Upper lobe of left lung (tissue), 6 donors: ENCODE measurements at regions not wholly inside any gene's neighbourhood (a gene's known extent, or its start where the extent isn't known, plus 50 kb on each side); places are given as distances from the start of the nearest gene placed in this dataset.

Experiments used
- ATAC-seq, 2 donors: fragments of 200-7000 bp; cut with Tn5 transposase; one replicate each; pipeline ENCODE4 v1.9.1; 2022; ENCODE audit warnings: mild to moderate bottlenecking in 2 of 2, moderate library complexity in 2 of 2; ENCODE audit not compliant: low FRiP score in 2 of 2
- DNase-seq, 2 donors: peaks; one replicate each; pipeline ENCODE4 v3.0.0-alpha.2; 2019 to 2020
- H3K27ac ChIP-seq, 4 donors: fragments of 200-600 bp; sonication (generic); one replicate each; pipeline ENCODE4 v1.5.1; 2016 to 2019
- H3K27me3 ChIP-seq, 4 donors: fragments of 200-600 bp; sonication (generic); one replicate each; pipeline ENCODE4 v1.5.1; 2017 to 2019
- H3K36me3 ChIP-seq, 4 donors: fragments of 200-600 bp; sonication (generic); one replicate each; pipeline ENCODE4 v1.5.1; 2016 to 2019
- H3K4me1 ChIP-seq, 4 donors: fragments of 200-600 bp; sonication (generic); one replicate each; pipeline ENCODE4 v1.5.1; 2018 to 2019
- H3K4me3 ChIP-seq, 4 donors: fragments of 200-600 bp; sonication (generic); one replicate each; pipeline ENCODE4 v1.5.1; 2017 to 2019; ENCODE audit warnings: mild to moderate bottlenecking in 2 of 4, moderate library complexity in 1 of 4
- H3K9me3 ChIP-seq, 4 donors: fragments of 200-600 bp; sonication (generic); one replicate each; pipeline ENCODE4 v1.5.1; 2018 to 2019
- EP300 ChIP-seq, 4 donors: sonication (generic); formaldehyde crosslinking; IDR thresholded peaks; one replicate each; pipeline ENCODE4 v1.5.1; 2017; ENCODE audit warnings: antibody characterized with exemption in 4 of 4, control low read depth in 2 of 4
- POLR2A ChIP-seq, 4 donors: fragments of 450-650 bp; IDR thresholded peaks; one replicate each; pipeline ENCODE4 v1.5.1; 2016 to 2017; ENCODE audit warnings: antibody characterized with exemption in 4 of 4, mild to moderate bottlenecking in 2 of 4
- POLR2AphosphoS5 ChIP-seq, 2 donors: sonication (generic); formaldehyde crosslinking; IDR thresholded peaks; one replicate each; pipeline ENCODE4 v1.5.1; 2017; ENCODE audit warnings: antibody characterized with exemption in 2 of 2
- WGBS, 2 donors: methylation state at CpG; one replicate each; pipeline ENCODE4 v1.1.5; 2017 to 2018; 5-methylcytosine and 5-hydroxymethylcytosine counted together
- TF ChIP-seq, protein P1 (sequence below), 6 experiments: fragments of 450-650 bp in 4 of 6; fragments of 200-600 bp in 2 of 6; sonication (generic) in 2 of 6; IDR thresholded peaks; one replicate each; pipeline ENCODE4 v1.5.1; 2016 to 2019; ENCODE audit warnings: antibody characterized with exemption in 6 of 6
- donor health status: DM: no; HTN: no; CAD: no; lungs with moderate emphysema.
- donor health status: DM: no; HTN: yes; CAD: no; lungs with severe emphysema.

DNA sequence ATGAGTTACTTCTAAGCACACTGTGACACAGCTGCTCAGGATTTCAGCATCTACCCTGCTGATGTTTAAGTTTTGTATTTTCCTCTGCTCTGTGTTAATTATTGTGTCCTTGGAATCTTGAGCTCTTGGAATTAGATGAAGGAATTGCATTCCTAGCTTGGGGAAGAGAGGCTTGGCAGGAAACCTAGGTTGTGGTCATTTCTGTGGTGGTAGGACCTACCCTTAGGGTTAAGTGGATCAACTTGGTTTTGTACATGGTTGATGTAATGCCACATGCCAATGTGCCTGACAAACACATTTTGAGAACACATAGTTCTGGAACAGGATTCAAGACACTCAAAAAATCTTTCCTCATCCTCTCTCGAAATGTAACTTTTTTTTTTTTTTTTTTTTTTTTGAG lies 264.5 kb upstream of the MEX3C start:
- no peaks in the 10 kb centered on the region for H3K9me3 ChIP-seq
- no peak overlapping the region for H3K4me3 ChIP-seq
- H3K4me1 ChIP-seq, result no peaks in the 10 kb centered on the region
- no peaks in the 10 kb centered on the region for H3K36me3 ChIP-seq
- WGBS, 2 donors, result 75 to 80% methylated on average over 1 of the region's 1 CpG
- no peak for TF ChIP-seq EP300 (IDR thresholded peaks at IDR 0.05)
- TF ChIP-seq, protein P1, sequence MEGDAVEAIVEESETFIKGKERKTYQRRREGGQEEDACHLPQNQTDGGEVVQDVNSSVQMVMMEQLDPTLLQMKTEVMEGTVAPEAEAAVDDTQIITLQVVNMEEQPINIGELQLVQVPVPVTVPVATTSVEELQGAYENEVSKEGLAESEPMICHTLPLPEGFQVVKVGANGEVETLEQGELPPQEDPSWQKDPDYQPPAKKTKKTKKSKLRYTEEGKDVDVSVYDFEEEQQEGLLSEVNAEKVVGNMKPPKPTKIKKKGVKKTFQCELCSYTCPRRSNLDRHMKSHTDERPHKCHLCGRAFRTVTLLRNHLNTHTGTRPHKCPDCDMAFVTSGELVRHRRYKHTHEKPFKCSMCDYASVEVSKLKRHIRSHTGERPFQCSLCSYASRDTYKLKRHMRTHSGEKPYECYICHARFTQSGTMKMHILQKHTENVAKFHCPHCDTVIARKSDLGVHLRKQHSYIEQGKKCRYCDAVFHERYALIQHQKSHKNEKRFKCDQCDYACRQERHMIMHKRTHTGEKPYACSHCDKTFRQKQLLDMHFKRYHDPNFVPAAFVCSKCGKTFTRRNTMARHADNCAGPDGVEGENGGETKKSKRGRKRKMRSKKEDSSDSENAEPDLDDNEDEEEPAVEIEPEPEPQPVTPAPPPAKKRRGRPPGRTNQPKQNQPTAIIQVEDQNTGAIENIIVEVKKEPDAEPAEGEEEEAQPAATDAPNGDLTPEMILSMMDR (IDR thresholded peaks at IDR 0.05), result no peak
- no peak for TF ChIP-seq POLR2AphosphoS5 (IDR thresholded peaks at IDR 0.05)
- TF ChIP-seq POLR2A (IDR thresholded peaks at IDR 0.05), result no peak
- ATAC-seq (peak in 1 of 2 donors; percentile 63), DNase-seq (no peak)
- H3K27me3 ChIP-seq, result no peaks in the 10 kb centered on the region
- H3K27ac ChIP-seq, result no peak overlapping the region

DNA sequence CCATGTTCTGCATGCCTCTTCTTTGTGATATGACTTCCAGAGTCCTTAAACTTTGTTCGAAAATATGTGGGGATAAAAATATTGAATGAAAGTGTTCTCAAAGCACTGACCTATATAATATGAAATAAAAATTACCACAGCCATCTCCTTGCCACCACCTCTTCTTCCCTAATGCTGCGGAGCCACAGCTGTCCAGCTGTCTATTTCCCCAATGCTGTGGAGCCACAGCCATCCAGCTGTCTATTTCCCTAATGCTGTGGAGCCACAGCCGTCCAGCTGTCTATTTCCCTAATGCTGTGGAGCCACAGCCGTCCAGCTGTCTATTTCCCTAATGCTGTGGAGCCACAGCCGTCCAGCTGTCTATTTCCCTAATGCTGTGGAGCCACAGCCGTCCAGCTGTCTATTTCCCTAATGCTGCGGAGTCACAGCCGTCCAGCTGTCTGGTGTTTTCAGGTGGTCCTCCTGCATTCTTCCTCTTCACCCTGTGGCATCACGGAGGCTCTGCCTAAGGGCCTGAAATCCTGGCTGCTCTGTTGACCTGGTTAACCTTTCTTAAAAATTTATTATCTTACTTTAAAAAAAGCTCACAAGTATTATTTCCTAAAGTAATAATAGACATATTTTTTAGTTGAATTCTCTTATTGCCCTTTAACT lies 266.1 kb upstream of the MEX3C start:
- Histone ChIP-seq H3K4me1 (no peaks in the 10 kb centered on the region), H3K27me3 (no peaks in the 10 kb centered on the region), H3K27ac (no peak overlapping the region), H3K9me3 (no peaks in the 10 kb centered on the region), H3K4me3 (no peak overlapping the region), H3K36me3 (no peaks in the 10 kb centered on the region)
- DNase-seq, result no peak
- TF ChIP-seq EP300 (IDR thresholded peaks at IDR 0.05) (no peak), POLR2A (IDR thresholded peaks at IDR 0.05) (no peak), POLR2AphosphoS5 (IDR thresholded peaks at IDR 0.05) (no peak)
- TF ChIP-seq, protein P1 (IDR thresholded peaks at IDR 0.05), result no peak
- 76 to 79% methylated on average over 9 of the region's 9 CpGs for WGBS, 2 donors
- ATAC-seq, result no peak

DNA sequence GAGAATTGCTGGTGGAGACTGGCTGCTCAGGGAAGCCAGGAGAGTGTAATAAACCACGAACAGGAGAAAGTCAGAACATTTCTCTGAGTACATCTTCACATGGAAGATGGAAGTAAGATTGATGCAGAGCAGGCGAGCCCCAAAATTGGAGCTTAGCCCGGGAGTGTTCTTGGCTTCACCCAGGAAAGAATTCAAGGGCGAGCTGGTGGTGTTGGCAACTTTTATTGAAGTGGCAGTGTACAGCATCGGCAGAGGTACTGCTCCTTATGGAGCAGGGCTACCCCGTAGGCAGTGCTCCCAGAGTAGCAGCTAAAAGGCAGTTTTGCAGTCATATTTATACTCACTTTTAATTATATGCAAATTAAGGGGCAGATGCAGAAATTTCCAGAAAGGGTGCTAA lies 281.4 kb upstream of the MEX3C start:
- Histone ChIP-seq H3K4me1 (no peaks in the 10 kb centered on the region), H3K36me3 (no peaks in the 10 kb centered on the region), H3K27ac (no peak overlapping the region), H3K27me3 (no peaks in the 10 kb centered on the region), H3K9me3 (no peaks in the 10 kb centered on the region), H3K4me3 (no peak overlapping the region)
- ATAC-seq, result no peak
- DNase-seq, result no peak
- TF ChIP-seq EP300 (IDR thresholded peaks at IDR 0.05), result no peak
- TF ChIP-seq POLR2AphosphoS5 (IDR thresholded peaks at IDR 0.05), result no peak
- TF ChIP-seq POLR2A (IDR thresholded peaks at IDR 0.05), result no peak
- TF ChIP-seq, protein P1 (IDR thresholded peaks at IDR 0.05), result no peak
- 83 to 87% methylated on average over 6 of the region's 6 CpGs for WGBS, 2 donors

DNA sequence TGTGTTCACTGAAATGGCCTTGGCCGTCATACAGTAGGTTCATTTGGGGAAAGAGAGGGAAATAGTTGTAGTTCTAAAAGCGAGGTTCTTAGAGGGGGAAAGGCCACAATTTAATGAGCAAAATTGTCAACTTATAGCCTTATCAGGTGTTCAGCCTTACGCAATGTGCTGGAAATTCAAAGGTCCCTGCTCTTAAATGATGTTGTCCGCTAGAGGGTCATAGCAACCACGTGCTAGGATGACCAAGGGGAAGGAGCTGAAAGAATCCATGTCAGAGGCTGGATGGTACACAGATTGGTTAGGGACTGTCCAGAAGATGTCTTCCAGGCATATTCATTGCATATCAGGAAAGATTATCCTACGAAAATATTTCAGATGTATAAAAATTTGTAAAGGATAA lies 282.3 kb upstream of the MEX3C start:
- Histone ChIP-seq H3K27me3 (no peaks in the 10 kb centered on the region), H3K36me3 (no peaks in the 10 kb centered on the region), H3K9me3 (no peaks in the 10 kb centered on the region), H3K4me1 (no peaks in the 10 kb centered on the region), H3K4me3 (no peak overlapping the region), H3K27ac (no peak overlapping the region)
- no peak for DNase-seq
- TF ChIP-seq POLR2AphosphoS5 (IDR thresholded peaks at IDR 0.05) (no peak), EP300 (IDR thresholded peaks at IDR 0.05) (no peak), POLR2A (IDR thresholded peaks at IDR 0.05) (no peak)
- TF ChIP-seq, protein P1 (IDR thresholded peaks at IDR 0.05), result no peak
- 78 to 85% methylated on average over 6 of the region's 6 CpGs for WGBS, 2 donors
- ATAC-seq, result no peak
